IMR-90 (cell line): ENCODE measurements at regions not wholly inside any gene's neighbourhood (a gene's known extent, or its start where the extent isn't known, plus 50 kb on each side); places are given as distances from the start of the nearest gene placed in this dataset.

Experiments
- ATAC-seq: fragments of 200-7000 bp; cut with Tn5 transposase; 2 replicates; pipeline ENCODE4 v1.9.1; 2020; ENCODE audit warnings: low read depth, mild to moderate bottlenecking, moderate library complexity
- BruUV-seq: library from RNA; stranded (reverse); fragments of 400-500 nt; replicated peaks from 2 replicates; lab custom pipeline; 2021; lab: Mats Ljungman, UMichigan
- CTCF ChIA-PET: fragments of 300-600 bp; formaldehyde crosslinking; extraction: SDS; loops from one replicate; lab custom pipeline; 2021; ENCODE audit warnings: antibody characterized with exemption; lab: Yijun Ruan, JAX
- POLR2A ChIA-PET: fragments of 300-600 bp; sonication (Branson Sonifier 250); formaldehyde crosslinking; loops from one replicate; lab custom pipeline; 2022; ENCODE audit warnings: antibody characterized with exemption; ENCODE audit not compliant: unreplicated experiment; lab: Charles Lee
- DNase-seq: peaks from one replicate; pipeline ENCODE4 v3.0.0; 2013
- H2AFZ ChIP-seq: replicated peaks from 2 replicates; pipeline ENCODE3; 2013; ENCODE audit warnings: low read length, mild to moderate bottlenecking; ENCODE audit not compliant: poor library complexity
- H2AK5ac ChIP-seq: 2 replicates; pipeline ENCODE4 v1.6.1; 2013; ENCODE audit warnings: low read depth, low read length, inconsistent platforms
- H2AK9ac ChIP-seq: replicated peaks from 2 replicates; pipeline ENCODE3; 2013; ENCODE audit warnings: mild to moderate bottlenecking, low read depth, low read length, moderate library complexity; ENCODE audit not compliant: poor library complexity
- H2BK120ac ChIP-seq: 2 replicates; pipeline ENCODE4 v1.6.1; 2013; ENCODE audit warnings: low read depth, low read length, inconsistent platforms
- H2BK15ac ChIP-seq: 3 replicates; pipeline ENCODE4 v1.6.1; 2013; ENCODE audit warnings: low read depth, low read length, inconsistent platforms
- H2BK20ac ChIP-seq: 2 replicates; pipeline ENCODE4 v1.6.1; 2013; ENCODE audit warnings: low read depth, mild to moderate bottlenecking, inconsistent platforms, low read length, moderate library complexity
- H2BK5ac ChIP-seq: 2 replicates; pipeline ENCODE4 v1.6.1; 2013; ENCODE audit warnings: mild to moderate bottlenecking, low read depth, low read length, inconsistent platforms; ENCODE audit not compliant: poor library complexity, severe bottlenecking
- H3K14ac ChIP-seq: replicated peaks from 2 replicates; pipeline ENCODE4 v1.6.1; 2013; ENCODE audit warnings: low read depth, low read length, inconsistent platforms
- H3K18ac ChIP-seq: 2 replicates; pipeline ENCODE4 v1.6.1; 2013; ENCODE audit warnings: low read depth, low read length, control low read depth
- H3K23ac ChIP-seq: 2 replicates; pipeline ENCODE4 v1.6.1; 2013; ENCODE audit warnings: low read depth, low read length, inconsistent platforms
- H3K27ac ChIP-seq: 2 replicates; pipeline ENCODE4 v1.5.1; 2013; ENCODE audit warnings: mild to moderate bottlenecking, control low read depth, low read length; ENCODE audit not compliant: insufficient read depth
- H3K27me3 ChIP-seq: 2 replicates; pipeline ENCODE4 v1.6.1; 2013; ENCODE audit warnings: low read length; ENCODE audit not compliant: control insufficient read depth, insufficient read depth
- H3K36me3 ChIP-seq: 2 replicates; pipeline ENCODE4 v1.6.1; 2013; ENCODE audit warnings: low read length, mixed read lengths; ENCODE audit not compliant: control insufficient read depth, insufficient read depth
- H3K4ac ChIP-seq: 2 replicates; pipeline ENCODE4 v1.6.1; 2013; ENCODE audit warnings: low read depth, low read length, inconsistent platforms
- H3K4me1 ChIP-seq: 2 replicates; pipeline ENCODE4 v1.6.1; 2013; ENCODE audit warnings: low read length, mixed read lengths; ENCODE audit not compliant: control insufficient read depth, insufficient read depth
- H3K4me2 ChIP-seq: 2 replicates; pipeline ENCODE4 v1.6.1; 2013; ENCODE audit warnings: low read depth, mild to moderate bottlenecking, control low read depth, low read length, moderate library complexity
- H3K4me3 ChIP-seq: 2 replicates; pipeline ENCODE4 v1.5.1; 2013; ENCODE audit warnings: low read depth, mild to moderate bottlenecking, control low read depth, low read length, moderate library complexity; ENCODE audit not compliant: insufficient read depth
- H3K56ac ChIP-seq: 2 replicates; pipeline ENCODE4 v1.6.1; 2013; ENCODE audit warnings: low read length, inconsistent platforms; ENCODE audit not compliant: insufficient read depth; ENCODE audit errors: extremely low read depth
- H3K79me1 ChIP-seq, 2 experiments: 2 replicates each; pipeline ENCODE4 v1.6.1; 2013; ENCODE audit warnings: low read length in 2 of 2, inconsistent platforms in 1 of 2, low read depth in 1 of 2
- H3K9ac ChIP-seq: 2 replicates; pipeline ENCODE4 v1.6.1; 2013; ENCODE audit warnings: low read depth, low read length, control low read depth
- H3K9me1 ChIP-seq: 2 replicates; pipeline ENCODE4 v1.6.1; 2013; ENCODE audit warnings: low read length, inconsistent platforms; ENCODE audit not compliant: insufficient read depth
- H3K9me3 ChIP-seq: 2 replicates; pipeline ENCODE4 v1.6.1; 2013; ENCODE audit warnings: low read length; ENCODE audit not compliant: control insufficient read depth, insufficient read depth
- H4K20me1 ChIP-seq: 2 replicates; pipeline ENCODE4 v1.6.1; 2013; ENCODE audit warnings: low read length, inconsistent platforms; ENCODE audit not compliant: insufficient read depth
- H4K5ac ChIP-seq: 2 replicates; pipeline ENCODE4 v1.6.1; 2013; ENCODE audit warnings: mild to moderate bottlenecking, low read depth, low read length, control low read depth
- H4K8ac ChIP-seq, 2 experiments: 2 replicates each; pipeline ENCODE4 v1.6.1; 2013; ENCODE audit warnings: low read depth in 2 of 2, low read length in 2 of 2, control low read depth in 1 of 2, inconsistent platforms in 1 of 2
- H4K91ac ChIP-seq: 2 replicates; pipeline ENCODE4 v1.6.1; 2013; ENCODE audit warnings: low read depth, low read length, inconsistent platforms; ENCODE audit not compliant: insufficient read depth
- BHLHE40 ChIP-seq: fragments of 150-350 bp; IDR thresholded peaks from 2 replicates; pipeline ENCODE4 v1.6.1; 2016; ENCODE audit warnings: mild to moderate bottlenecking, low read depth, low read length
- CEBPB ChIP-seq: IDR thresholded peaks from 2 replicates; pipeline ENCODE4 v1.6.1; 2012; ENCODE audit warnings: low read depth, low read length, improper control_type of control experiment
- CHD1 ChIP-seq: IDR thresholded peaks from 2 replicates; pipeline ENCODE4 v1.6.1; 2012; ENCODE audit warnings: low read depth, low read length, improper control_type of control experiment
- CTCF ChIP-seq: conservative IDR thresholded peaks from 2 replicates; pipeline ENCODE4 v1.5.1; 2012; ENCODE audit warnings: mild to moderate bottlenecking, low read depth, low read length, improper control_type of control experiment
- ELK1 ChIP-seq: fragments of 150-350 bp; IDR thresholded peaks from 2 replicates; pipeline ENCODE4 v1.6.1; 2016; ENCODE audit warnings: low read depth, mild to moderate bottlenecking, low read length, moderate library complexity, borderline replicate concordance
- FOS ChIP-seq: fragments of 150-350 bp; IDR thresholded peaks from 2 replicates; pipeline ENCODE4 v1.6.1; 2016; ENCODE audit warnings: low read depth, low read length
- MAFK ChIP-seq: IDR thresholded peaks from 2 replicates; pipeline ENCODE4 v1.6.1; 2012; ENCODE audit warnings: low read depth, low read length, improper control_type of control experiment
- MAZ ChIP-seq: IDR thresholded peaks from 2 replicates; pipeline ENCODE4 v1.6.1; 2012; ENCODE audit warnings: low read depth, mild to moderate bottlenecking, low read length, improper control_type of control experiment, moderate library complexity, borderline replicate concordance
- MXI1 ChIP-seq: IDR thresholded peaks from 2 replicates; pipeline ENCODE4 v1.6.1; 2012; ENCODE audit warnings: low read depth, mild to moderate bottlenecking, low read length, moderate library complexity, borderline replicate concordance
- NFE2L2 ChIP-seq: fragments of 150-350 bp; IDR thresholded peaks from 2 replicates; pipeline ENCODE4 v1.6.1; 2016; ENCODE audit warnings: low read depth, mild to moderate bottlenecking, low read length
- POLR2A ChIP-seq: IDR thresholded peaks from 2 replicates; pipeline ENCODE4 v1.6.1; 2012; ENCODE audit warnings: mild to moderate bottlenecking, low read depth, low read length
- RAD21 ChIP-seq: IDR thresholded peaks from 2 replicates; pipeline ENCODE4 v1.6.1; 2012; ENCODE audit warnings: low read length, improper control_type of control experiment
- RCOR1 ChIP-seq: IDR thresholded peaks from 2 replicates; pipeline ENCODE4 v1.6.1; 2012; ENCODE audit warnings: mild to moderate bottlenecking, low read length, improper control_type of control experiment; ENCODE audit not compliant: insufficient replicate concordance
- RFX5 ChIP-seq: IDR thresholded peaks from 2 replicates; pipeline ENCODE4 v1.8.0; 2012; ENCODE audit warnings: low read depth, mild to moderate bottlenecking, low read length, moderate library complexity
- SMC3 ChIP-seq: fragments of 150-350 bp; IDR thresholded peaks from 2 replicates; pipeline ENCODE4 v1.6.1; 2016; ENCODE audit warnings: low read depth, mild to moderate bottlenecking, antibody characterized with exemption, low read length, moderate library complexity
- USF2 ChIP-seq: fragments of 150-350 bp; IDR thresholded peaks from 2 replicates; pipeline ENCODE4 v1.6.1; 2017; ENCODE audit warnings: mild to moderate bottlenecking, antibody characterized with exemption, low read length, low read depth
- WGBS, 2 experiments: methylation state at CpG; one replicate each; pipeline versions ENCODE4 v1.1.5 to v1.1.7; 2013; ENCODE audit warnings: missing lambda C conversion rate in 2 of 2; ENCODE audit not compliant: insufficient read length in 1 of 2; ENCODE audit errors: extremely low coverage in 2 of 2; 5-methylcytosine and 5-hydroxymethylcytosine counted together
- dilution Hi-C: fragments of 300-500 bp; cut with HindIII; formaldehyde crosslinking; loops from one replicate; pipeline ENCODE4 v1.14.3; 2018; ENCODE audit warnings: low sequenced_read_pairs; ENCODE audit not compliant: unreplicated experiment
- in situ Hi-C: fragments of 300-500 bp; cut with MboI; formaldehyde crosslinking; loops from 3 replicates; pipeline ENCODE4 v1.14.3; 2019; ENCODE audit warnings: low sequenced_read_pairs, inconsistent platforms, mixed read lengths
- intact Hi-C: fragments of 100-400 bp; cut with micrococcal nuclease; formaldehyde crosslinking; loops from 2 replicates; pipeline ENCODE4 v1.10.0; 2022

GRCh38 chr7:22060197-22060596 lies 114.5 kb upstream of the CDCA7L start:
- Histone ChIP-seq H3K9ac (no peak overlapping the region), H4K91ac (no peak overlapping the region), H2AK5ac (no peak overlapping the region), H3K79me1 (no peaks in the 10 kb centered on the region), H4K5ac (no peak overlapping the region), H2BK15ac (no peak overlapping the region), H3K23ac (no peak overlapping the region), H4K20me1 (no peaks in the 10 kb centered on the region), H2AFZ (no peak overlapping the region), H3K27me3 (no peaks in the 10 kb centered on the region), H3K4me2 (no peak overlapping the region), H2BK120ac (no peak overlapping the region), H3K14ac (no peak overlapping the region), H3K9me1 (no peaks in the 10 kb centered on the region), H4K8ac (no peak overlapping the region), H3K18ac (no peak overlapping the region), H3K4me1 (no peaks in the 10 kb centered on the region), H3K9me3 (no peaks in the 10 kb centered on the region), H3K36me3 (no peaks in the 10 kb centered on the region), H2BK5ac (no peak overlapping the region), H3K4me3 (no peak overlapping the region), H2AK9ac (no peak overlapping the region), H3K56ac (no peak overlapping the region), H3K4ac (no peak overlapping the region), H2BK20ac (no peak overlapping the region), H3K27ac (no peak overlapping the region)
- intact Hi-C loops (no loop called here), in situ Hi-C loops (no loop called here), dilution Hi-C loops (no loop called here)
- no peak for DNase-seq
- ChIA-PET CTCF (no interaction called here), POLR2A (no interaction called here)
- no peak for ATAC-seq
- no TSS peak for BruUV-seq
- no peak for TF ChIP-seq MAZ
- no peak for TF ChIP-seq RAD21
- no peak for TF ChIP-seq USF2
- no peak for TF ChIP-seq SMC3
- TF ChIP-seq MXI1: no peak
- TF ChIP-seq NFE2L2: no peak
- TF ChIP-seq MAFK: no peak
- no peak for TF ChIP-seq CTCF
- no peak for TF ChIP-seq POLR2A
- no peak for TF ChIP-seq RCOR1
- TF ChIP-seq CHD1: no peak
- TF ChIP-seq FOS: no peak
- TF ChIP-seq CEBPB: no peak
- TF ChIP-seq ELK1: no peak
- no peak for TF ChIP-seq BHLHE40
- no peak for TF ChIP-seq RFX5
- WGBS, 2 experiments: no CpG with 5 or more reads among the region's 1 CpG
